HG03521 (cell line): ENCODE measurements at regions not wholly inside any gene's neighbourhood (a gene's known extent, or its start where the extent isn't known, plus 50 kb on each side); places are given as distances from the start of the nearest gene placed in this dataset.
"Not testable (repeated sequence)": the region's sequence is repeated elsewhere in the genome, so short reads cannot be mapped to it uniquely, and the experiment has no call there.

Experiments used
- ATAC-seq: cut with Tn5 transposase; IDR thresholded peaks from one replicate; pipeline ENCODE4 v1.9.1; 2021; ENCODE audit warnings: mild to moderate bottlenecking, moderate library complexity; ENCODE audit not compliant: unreplicated experiment

DNA sequence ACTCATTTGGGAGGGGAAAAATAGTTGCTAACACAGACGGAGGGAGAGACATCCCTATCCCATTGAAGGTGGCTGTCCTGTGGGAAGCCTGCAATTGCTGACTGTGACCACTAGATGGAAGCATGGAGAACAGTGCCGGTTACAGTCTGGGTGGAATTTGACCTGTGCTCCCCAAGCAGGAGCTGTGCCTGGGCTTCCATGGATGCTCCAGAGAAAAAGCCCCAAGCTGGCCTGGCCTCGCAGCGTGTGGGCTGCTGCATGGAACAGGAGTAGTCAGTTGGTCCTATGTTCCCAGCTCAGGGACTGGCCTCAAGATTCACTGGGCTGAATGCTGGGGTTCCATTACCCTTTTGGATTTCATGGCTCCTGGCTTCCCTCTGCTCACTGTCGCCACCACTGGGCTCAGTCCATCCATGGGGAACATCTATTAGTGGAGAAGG lies 116.3 kb upstream of the CHD6 start:
- no peak for ATAC-seq

DNA sequence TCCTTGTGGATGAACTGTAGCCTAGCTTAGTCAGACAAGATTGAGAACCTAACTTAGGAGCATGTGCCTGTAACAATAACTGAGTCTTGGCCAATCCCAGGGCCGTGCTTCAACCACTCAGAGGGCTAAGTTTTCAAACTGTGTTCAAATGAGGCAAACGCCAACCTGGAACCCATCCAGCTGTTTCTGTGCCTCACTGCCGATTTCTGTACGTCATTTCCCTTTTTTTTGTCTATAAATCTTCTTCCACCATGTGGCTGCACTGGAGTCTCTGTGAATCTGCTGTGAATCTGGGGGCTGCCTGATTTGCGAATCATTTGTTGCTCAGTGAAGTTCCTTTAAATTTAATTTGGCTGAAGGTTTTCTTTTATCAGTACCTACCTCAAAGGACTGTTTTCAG lies 115.0 kb upstream of the CHD6 start:
- no peak for ATAC-seq

DNA sequence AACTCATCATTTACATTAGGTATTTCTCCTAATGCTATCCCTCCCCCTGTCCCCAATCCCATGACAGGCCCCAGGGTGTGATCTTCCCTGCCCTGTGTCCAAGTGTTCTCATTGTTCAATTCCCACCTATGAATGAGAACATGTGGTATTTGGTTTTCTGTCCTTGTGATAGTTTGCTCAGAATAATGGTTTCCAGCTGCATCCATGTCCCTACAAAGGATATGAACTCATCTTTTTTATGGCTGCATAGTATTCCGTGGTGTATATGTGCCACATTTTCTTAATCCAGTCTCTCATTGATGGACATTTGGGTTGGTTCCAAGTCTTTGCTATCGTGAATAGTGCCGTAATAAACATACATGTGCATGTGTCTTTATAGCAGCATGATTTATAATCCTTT lies 113.0 kb upstream of the CHD6 start:
- not testable (repeated sequence) for ATAC-seq

DNA sequence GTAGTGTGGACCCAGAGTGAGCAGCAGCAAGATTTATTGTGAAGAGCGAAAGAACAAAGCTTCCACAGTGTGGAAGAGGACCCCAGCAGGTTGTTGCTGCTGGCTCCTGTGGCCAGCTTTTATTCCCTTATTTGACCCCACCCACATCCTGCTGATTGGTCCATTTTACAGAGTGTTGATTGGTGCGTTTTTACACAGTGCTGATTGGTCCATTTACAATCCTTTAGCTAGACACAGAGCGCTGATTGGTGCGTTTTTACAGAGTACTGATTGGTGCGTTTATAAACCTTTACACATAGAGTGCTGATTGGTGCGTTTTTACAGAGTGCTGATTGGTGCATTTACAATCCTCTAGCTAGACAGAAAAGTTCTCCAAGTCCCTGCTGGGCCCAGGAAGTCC lies 109.5 kb upstream of the CHD6 start:
- ATAC-seq: not testable (repeated sequence)

DNA sequence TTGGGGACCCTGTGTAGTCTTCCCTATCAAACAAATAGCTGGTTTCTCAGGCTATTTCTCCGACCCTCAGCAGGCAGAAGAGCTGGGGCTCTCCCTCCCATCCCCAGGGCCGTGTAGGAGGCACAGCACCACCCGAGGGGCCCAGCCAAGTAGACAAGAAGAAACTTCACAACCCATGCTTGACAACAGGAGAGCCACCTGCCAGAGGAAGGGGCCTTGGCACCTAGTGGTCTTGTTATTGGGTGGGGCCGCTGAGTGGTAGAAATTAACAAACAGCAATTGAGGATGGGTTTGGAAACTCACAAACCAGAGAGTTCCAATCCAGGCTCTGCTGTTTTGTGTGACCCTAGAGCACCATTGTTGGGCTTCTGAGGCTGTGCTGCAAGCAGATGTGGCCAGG lies 108.5 kb upstream of the CHD6 start:
- no peak for ATAC-seq

DNA sequence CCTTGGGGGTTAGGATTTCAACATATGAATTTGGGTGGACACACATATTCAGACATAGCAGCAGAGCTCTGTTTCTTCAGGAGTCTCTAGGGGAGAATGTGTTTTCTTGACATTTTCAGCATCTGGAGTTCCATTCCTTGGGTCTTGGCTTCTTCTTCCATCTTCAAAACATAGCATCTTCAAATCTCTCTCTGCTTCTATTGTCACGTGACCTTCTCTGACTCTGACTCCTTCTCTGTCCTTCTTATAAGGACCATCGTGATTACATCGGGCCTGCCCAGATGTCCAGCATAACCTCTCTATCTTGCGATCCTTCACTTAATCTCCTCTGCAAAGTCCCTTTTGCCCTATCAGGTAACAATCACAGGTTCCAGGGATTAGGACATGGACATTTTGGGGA lies 101.0 kb upstream of the CHD6 start:
- ATAC-seq: no peak

DNA sequence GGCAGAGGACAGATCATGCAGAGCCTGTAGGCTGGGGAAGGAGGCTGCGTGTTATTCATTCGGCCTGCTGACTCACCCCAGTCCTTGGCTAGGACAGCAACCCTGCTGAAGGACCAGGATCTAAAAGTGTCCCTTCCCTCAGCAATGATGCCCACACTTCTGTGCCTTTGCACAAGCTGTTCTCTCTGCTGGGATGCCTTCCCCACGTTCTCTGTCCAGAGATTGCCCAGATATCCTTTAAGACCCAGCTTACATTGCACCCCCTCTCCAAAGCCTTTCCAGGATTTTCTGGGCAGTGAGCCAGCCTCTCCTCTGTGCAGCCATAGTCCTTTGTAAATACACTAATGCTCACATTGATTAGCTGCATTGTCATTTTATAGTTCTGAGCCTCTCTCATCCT lies 99.3 kb upstream of the CHD6 start:
- no peak for ATAC-seq

DNA sequence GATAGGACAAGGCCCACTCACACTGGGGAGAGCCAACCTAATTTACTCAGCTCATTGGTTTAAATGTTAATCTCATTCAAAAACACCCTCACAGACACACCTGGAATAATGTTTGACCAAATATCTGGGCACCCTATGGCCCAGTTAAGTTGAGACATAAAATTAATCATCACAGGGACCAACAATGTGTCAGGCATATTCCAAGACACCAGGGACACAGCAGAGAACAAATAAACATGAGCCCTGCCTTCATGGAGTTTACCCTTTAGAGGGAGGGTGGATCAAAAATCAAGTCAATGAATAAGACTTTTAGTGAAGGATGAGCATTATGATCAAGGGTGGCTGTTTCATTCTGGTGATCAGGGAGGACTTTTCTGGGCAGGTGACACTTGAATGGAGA lies 98.7 kb upstream of the CHD6 start:
- no peak for ATAC-seq

DNA sequence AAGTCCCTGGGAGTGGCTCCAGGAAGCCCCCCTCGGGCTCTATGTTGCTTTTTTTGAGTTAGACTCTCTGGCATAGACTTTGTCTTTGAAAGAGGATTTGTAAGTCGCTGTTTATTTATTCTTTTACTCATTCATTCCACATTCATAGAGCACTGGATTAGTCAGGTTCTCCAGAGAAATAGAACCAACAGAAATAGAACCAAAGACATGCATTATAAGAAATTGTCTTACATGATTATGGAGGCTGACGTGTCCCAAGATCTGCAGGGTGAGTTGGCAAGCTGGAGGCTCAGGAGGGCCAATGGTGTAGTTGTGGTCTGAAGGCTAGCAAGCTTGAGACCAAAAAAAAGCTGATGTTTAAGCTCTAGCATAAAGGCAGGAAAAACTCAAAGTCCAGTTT lies 98.3 kb upstream of the CHD6 start:
- no peak for ATAC-seq

DNA sequence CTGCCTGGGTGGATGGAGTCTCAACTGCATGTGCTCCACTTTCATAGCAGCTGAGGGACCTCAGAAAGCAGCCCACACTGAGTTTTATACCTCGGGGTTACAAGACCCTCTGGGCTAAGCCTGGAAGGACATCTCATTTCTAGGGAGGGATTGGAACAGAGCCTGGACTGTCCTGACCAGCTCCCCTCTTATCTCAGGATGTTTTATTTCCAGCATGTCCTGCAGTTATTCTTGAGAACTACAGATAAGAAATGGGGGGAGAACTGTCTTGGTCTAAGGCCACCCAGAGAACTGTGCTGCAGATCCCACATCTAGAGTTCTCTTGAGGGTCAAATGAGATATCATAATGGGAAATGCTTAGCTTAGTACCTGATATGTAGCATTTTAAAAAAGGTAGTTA lies 97.3 kb upstream of the CHD6 start:
- ATAC-seq: no peak

DNA sequence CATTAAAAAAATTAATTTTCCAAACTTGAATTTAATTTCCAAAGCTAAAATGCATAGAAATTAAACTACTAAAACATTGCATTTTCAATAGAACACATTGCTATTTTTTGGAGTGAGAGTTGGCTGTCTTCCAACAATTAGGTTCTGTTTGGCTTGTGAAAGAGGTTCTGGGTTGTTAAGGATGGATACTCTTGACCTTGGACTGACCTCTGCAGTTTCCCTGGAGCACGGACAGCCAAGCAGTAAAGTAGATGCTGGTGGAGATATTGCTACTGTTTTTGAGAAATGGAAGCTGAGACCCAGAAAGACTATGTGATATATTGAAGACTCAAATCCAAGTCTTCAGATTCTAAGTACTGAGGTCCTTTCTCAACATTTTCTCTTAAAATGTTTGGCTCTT lies 95.9 kb upstream of the CHD6 start:
- no peak for ATAC-seq

DNA sequence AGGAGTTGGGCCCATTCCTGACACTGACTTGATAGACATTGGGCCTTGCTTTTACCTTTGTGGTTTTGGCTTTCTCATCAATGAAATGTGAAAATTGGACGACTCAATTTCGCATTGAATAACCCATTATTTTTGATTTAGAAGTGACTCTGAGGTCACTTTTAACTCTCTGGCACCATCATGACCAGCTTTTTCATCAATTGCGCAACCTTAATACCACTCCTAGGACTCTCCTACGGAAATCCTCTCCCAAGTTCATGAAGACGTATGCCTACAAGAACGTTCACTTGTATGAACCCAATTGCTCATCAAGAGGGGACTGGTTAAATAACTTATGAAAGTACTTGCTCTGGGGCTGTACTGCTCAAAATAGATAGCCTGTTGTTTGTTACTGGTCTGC lies 86.7 kb upstream of the CHD6 start:
- no peak for ATAC-seq

DNA sequence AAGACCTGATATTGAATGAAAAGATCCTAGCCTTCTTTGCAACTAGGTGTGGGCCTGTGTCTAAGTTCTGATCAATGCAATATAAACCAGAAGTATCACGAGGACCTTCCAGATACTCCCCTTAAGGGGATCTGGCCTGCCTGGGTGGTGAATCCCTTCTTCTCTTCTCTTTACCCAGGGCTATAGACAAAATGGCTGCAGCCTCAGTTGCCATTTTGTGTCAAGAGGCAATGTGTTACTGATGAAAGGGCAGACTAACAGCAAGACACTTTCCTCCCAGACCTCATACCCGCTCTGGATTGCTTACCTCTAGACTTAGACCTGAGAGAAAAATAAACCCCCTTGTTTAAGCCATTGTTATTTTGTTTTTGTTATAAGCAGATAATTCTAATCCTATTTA lies 84.5 kb upstream of the CHD6 start:
- ATAC-seq: no peak

DNA sequence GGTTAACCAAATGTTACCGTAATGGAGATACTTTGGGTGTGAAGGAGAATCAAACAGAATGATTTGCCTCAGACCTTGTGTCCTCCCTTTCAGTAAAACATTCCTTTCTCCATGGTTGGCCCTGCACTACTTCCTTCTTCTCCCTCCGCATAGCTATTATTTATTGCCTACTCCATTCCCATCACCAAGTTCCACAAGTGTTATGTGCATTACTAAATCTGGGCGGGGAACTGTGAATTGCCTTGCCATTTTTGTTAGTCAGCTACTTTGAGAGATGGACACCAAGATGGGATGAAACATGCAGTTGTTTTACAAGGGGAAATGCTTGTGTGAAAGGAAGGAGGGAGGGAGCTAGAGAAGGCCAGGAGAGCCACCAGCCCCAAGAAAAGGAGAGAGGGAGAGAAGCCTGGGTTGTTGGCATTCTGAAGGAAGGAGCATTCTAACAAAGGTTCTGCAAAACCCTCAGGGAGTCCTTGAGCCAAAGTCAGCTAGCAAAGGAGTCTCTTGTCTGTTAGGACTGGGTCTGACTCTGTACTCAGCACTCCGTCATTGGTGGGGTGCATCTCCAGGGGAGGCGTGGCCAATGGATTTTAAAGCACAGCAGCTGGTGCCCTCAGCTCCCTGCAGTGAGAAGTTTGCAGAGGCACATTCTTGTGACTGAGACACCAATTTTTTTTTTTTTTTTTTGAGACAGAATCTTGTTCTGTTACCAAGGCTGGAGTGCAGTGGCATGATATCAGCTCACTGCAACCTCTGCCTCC lies 83.6 kb upstream of the CHD6 start:
- ATAC-seq: no peak

DNA sequence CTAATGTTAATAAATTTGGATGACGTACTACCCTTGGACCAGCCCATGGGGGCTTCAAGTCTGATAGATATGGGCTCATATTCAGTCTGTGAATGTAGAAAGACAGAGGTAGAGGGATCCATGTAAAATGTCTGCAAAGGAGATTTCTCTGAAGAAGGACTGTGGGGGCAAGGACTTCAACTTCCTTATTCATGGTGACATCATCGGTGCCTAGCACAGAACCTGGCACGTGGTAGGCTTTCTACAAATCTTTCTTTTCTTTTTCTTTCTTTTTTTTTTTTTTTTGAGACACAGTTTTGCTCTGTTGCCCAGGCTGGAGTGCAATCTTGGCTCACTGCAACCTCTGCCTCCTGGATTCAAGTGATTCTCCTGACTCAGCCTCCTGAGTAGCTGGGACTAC lies 81.5 kb upstream of the CHD6 start:
- ATAC-seq: not testable (repeated sequence)

DNA sequence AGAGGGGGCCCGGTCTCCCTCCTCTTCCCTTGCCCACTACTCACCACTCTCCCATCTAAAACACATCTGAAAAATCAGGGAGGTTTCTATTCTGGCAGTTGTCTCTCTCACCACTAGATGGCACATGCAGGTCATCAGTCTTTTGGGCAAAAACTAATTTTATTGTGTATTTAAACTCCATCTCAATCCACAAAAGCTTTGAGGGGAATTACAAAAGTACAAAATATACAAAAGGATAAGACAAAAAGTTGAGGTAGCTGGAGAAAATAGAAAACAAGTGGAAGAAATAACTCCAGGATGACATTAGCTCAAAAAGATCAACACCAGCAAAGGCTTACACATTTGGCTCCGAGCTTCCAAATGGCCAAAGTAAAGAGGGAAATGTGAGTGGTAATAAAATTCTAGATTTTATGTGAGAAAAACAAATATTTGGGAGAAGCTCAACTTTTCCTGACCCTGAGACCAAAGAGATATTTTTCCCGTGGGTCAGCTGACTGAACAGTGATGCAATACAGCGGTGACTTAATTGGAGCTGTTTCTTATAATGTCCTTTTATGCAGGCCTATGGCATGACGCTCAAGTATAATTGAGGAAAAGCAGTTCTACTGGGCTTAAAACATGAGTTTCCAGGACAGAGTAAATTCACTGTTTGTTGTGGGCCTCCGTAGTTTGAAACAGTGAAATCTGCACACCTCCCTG lies 79.8 kb upstream of the CHD6 start:
- ATAC-seq: no peak

DNA sequence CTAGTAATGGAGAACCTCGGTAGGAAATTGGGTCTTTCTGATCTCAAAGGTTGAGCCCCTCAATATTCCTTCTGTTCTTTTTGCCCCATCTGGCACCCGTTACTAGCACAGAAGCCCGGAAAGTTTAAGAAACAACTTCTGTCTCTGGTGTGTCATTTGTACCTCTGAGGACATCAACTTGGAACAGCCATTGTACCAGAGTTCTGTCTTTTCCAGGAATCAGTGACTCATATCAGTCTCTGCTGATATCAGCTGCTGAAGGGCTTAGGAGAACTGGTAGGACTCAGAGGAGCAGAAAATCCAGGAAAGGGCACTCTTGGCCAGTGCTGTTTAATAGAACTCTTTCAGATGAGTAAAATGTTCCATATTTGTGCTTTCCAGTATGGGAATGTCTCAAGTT lies 78.3 kb upstream of the CHD6 start:
- ATAC-seq: no peak

DNA sequence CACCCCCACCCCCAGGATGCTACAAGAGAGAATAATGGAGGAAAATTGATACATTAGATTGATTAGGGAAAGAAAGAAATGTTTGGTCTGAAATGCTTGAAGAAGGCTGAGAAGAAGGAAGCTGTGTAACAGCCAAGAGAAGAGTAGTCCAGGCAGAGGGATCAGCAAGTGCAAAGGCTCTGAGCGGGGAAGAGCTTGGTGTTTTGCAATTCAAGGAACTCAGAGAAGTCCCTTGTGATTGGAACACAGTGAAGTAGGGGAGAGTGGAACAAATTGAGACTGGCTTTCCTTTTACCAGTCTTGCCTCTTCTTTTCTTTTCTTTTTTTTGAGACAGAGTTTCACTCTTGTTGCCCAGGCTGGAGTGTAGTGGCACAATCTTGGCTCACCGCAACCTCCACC lies 76.6 kb upstream of the CHD6 start:
- ATAC-seq: no peak

DNA sequence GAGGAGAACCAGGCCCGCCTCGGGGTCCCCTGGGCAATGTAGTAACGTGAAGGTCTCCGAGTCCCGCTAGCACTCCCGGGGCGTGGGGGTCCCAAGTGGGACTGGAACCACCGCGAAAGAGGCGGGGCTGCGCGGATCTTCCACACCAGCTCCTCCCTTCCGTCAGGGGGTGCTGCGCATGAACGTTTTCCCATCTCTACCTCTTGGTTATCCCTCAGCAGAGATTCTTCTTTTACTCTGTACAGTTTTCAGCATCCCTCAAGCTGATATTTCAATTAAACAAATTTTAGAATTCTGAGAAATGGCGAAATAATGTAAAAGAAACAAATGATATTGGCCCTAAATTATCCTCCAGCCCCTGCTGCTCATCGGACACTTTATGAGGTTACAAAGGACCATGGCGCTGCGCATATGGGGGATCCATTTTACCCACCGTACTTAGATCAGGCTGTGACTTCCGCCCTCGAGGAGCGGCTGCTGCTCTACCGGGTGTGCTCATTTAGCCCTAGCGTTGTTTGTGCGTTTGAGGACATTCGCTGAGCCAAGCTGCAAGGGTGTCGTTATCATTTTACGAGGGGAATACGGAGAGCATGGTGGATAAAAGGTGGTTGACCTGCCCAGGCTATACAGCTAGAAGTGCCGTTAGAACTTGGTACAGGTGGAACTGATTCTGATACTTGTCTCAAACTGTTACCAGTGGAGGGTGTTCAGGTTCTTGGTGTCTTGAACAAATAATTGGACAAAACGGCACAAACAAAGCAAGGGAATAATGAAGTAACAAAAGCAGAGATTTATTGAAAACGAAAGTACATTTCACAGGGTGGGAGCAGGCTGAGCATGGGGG lies 75.2 kb upstream of the CHD6 start:
- ATAC-seq: peak; percentile 90

DNA sequence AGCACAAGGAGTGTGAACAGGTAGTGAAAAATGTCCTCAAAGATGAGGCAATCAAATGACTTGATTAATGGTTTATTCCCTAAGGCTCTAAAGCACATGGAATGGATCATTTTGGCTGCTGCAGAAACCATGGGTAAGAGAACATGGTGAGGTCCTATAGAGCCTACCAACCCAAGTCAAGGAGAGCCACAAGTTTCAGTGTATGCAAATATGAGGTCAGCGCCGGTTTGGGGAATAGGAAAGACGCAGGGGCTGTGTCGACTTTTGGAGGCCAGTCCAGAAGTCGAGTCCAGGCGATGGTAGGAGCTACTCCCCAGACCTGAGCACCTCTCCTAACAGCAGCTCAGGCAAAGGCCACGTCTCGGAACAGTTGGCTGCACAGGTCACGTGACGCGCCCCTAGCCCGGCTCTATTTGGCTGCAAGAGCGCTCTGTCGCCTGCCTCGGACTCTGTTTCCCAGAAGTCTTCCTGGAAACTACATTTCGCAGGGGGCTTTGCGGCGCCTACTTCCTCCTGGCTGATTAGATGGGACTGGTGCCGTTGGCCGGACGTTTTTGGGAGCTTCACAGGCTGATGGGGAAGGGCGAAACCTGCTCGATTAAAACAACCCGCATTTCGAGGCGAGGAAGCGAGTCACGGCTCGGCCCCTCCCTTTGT lies 74.4 kb upstream of the CHD6 start:
- peak; percentile 32 for ATAC-seq

DNA sequence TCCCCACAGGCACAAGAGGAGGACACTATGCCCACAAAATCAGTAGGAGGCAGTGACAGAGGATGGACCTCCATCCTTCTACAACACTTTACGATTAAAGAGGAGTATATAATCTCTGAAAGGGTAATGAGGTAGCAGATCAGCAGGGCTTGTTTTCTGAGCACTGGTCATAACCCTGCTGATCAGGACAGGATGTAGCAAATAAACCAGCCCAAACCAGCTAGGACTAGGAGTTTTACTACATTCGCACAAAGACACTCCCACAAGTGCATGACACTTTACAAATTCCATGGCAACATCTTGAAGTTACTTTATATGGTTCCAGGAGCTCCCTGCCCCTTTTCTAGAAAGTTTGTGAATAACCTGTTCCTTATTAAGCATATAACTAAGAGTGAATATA lies 73.3 kb upstream of the CHD6 start:
- ATAC-seq: no peak
